ENCODE measurements at regions not wholly inside any gene's neighbourhood (a gene's known extent, or its start where the extent isn't known, plus 50 kb on each side); places are given as distances from the start of the nearest gene placed in this dataset.
"Not testable (repeated sequence)": the region's sequence is repeated elsewhere in the genome, so short reads cannot be mapped to it uniquely, and the experiment has no call there.

DNA sequence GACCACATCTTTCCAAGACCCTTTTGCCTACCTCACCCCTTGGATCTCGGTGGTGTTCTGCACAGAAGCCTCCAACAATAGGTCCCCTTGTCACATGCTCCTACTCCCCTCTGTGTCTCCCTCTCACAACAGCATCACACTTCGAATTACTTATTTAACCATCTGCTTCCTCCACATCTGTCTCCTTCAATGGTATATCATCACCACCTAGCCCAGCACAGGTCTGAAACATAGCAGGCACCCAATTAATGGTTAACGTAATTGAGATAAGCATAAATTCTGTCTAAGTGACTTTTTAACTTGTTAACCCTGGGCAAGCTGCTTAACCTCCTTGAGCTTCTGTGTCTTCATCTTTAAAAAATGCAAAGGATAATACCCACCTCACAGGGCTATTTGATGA, 100.3 kb upstream of the BARHL2 start:
- H3K27me3 Mint-ChIP-seq (ENCODE audit: low read depth in 3 of 3): peaks cover 0 to 22% (median 6%) of the 10 kb centered on the region in 3 donors
- no peak for DNase-seq
- no peak overlapping the region for H3K4me3 Mint-ChIP-seq
- H3K27ac Mint-ChIP-seq: no peak overlapping the region
- H3K4me1 Mint-ChIP-seq: no peaks in the 10 kb centered on the region
- H3K9me3 Mint-ChIP-seq: peaks cover 0 to 2% (median 0%) of the 10 kb centered on the region in 6 donors
- no peaks in the 10 kb centered on the region for H3K36me3 Mint-ChIP-seq

- H3K27ac Mint-ChIP-seq, H3K36me3 Mint-ChIP-seq, DNase-seq, H3K4me1 Mint-ChIP-seq, H3K9me3 Mint-ChIP-seq, H3K4me3 Mint-ChIP-seq: not testable (repeated sequence)
- peaks cover 5 to 32% (median 9%) of the 10 kb centered on the region in 3 donors for H3K27me3 Mint-ChIP-seq (ENCODE audit: low read depth in 3 of 3)
Measured at GRCh38 chr1:90812237-90812636, 95.1 kb upstream of the BARHL2 start.

- DNase-seq, H3K9me3 Mint-ChIP-seq: not testable (repeated sequence)
- peaks cover 7 to 33% (median 9%) of the 10 kb centered on the region in 3 donors for H3K27me3 Mint-ChIP-seq (ENCODE audit: low read depth in 3 of 3)
Measured at GRCh38 chr1:90811444-90811950, 94.4 kb upstream of the BARHL2 start.

DNA sequence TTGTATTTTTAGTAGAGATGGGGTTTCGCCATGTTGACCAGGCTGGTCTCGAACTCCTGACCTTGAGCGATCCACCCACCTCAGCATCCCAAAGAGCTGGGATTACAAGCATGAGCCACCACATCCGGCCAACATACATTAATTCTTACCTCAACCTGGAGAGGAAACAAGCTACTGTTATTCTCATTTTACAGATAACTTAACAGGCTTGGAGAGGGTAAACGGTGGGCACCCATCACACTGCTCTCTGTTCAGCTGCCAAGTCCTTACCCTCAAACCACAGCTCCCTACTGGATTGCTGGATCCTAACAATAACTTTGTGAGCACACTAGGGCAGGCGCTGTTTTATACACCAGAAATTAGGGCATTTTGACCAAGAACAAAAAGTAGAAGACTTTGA, 93.6 kb upstream of the BARHL2 start:
- Mint-ChIP-seq H3K27me3 (ENCODE audit: low read depth in 3 of 3) (peaks cover 9 to 33% (median 12%) of the 10 kb centered on the region in 3 donors), H3K4me1 (no peaks in the 10 kb centered on the region), H3K36me3 (peaks cover 0 to 4% (median 0%) of the 10 kb centered on the region in 3 donors), H3K27ac (no peak overlapping the region), H3K4me3 (no peak overlapping the region), H3K9me3 (peaks cover 0 to 1% (median 0%) of the 10 kb centered on the region in 6 donors)
- DNase-seq: no peak

More at GRCh38 chr1:90811444-90811950, 94.4 kb upstream of the BARHL2 start:
- not testable (repeated sequence) for H3K36me3 Mint-ChIP-seq, H3K4me3 Mint-ChIP-seq, H3K4me1 Mint-ChIP-seq, H3K27ac Mint-ChIP-seq

GRCh38 chr1:90809996-90810395, 92.9 kb upstream of the BARHL2 start:
- Mint-ChIP-seq H3K36me3 (peaks cover 0 to 4% (median 0%) of the 10 kb centered on the region in 3 donors), H3K9me3 (peaks cover 0 to 1% (median 0%) of the 10 kb centered on the region in 6 donors), H3K4me1 (no peaks in the 10 kb centered on the region), H3K27me3 (ENCODE audit: low read depth in 3 of 3) (peaks cover 12 to 32% (median 14%) of the 10 kb centered on the region in 3 donors), H3K27ac (no peak overlapping the region), H3K4me3 (no peak overlapping the region)
- no peak for DNase-seq

DNA sequence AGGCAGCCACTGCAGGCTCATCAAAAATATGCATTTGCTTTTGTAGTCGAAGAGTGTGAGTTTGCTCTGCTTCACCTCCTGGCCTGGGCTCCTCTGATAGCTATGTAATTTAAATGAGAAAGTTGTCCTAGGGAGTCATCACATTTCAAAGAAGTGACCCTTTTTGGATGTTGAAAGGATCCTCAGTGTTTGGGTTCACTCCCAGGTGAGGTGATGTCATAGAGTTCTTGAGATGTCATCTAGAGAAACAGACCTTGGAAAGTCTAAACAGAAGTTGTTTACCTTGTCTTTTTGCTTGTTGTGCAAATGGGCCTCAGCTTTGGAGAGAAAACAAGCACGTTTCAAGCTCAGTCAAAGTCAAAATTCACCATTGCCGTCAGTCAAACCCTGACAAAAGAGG, 92.0 kb upstream of the BARHL2 start:
- no peak for DNase-seq

DNA sequence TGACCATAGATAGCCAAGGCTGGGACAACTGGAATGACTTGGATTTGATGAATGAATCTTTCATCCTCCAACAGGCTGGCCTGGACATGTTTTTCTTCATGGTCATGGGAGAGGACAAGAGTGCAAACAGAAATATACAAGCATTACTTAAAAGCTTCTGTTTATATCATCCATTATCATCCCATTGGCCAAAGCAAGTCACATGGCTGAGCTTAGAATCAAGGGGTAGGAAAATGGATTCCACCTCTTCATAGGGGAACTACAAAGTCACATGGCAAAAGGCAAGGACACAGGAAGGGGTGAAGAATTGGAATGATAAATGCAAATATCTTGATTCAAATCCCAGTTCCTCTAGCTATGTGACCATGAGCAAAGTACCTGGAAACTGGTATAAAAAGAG, 90.2 kb upstream of the BARHL2 start:
- H3K9me3 Mint-ChIP-seq: peaks cover 0 to 1% (median 0%) of the 10 kb centered on the region in 6 donors
- H3K4me3 Mint-ChIP-seq: no peak overlapping the region
- H3K36me3 Mint-ChIP-seq: peaks cover 0 to 4% (median 0%) of the 10 kb centered on the region in 3 donors
- no peaks in the 10 kb centered on the region for H3K4me1 Mint-ChIP-seq
- peaks cover 17 to 26% (median 19%) of the 10 kb centered on the region in 3 donors for H3K27me3 Mint-ChIP-seq (ENCODE audit: low read depth in 3 of 3)
- DNase-seq: no peak
- H3K27ac Mint-ChIP-seq: no peak overlapping the region

More for the DNA sequence above, 92.0 kb upstream of the BARHL2 start:
- H3K4me1 Mint-ChIP-seq: no peaks in the 10 kb centered on the region
- no peak overlapping the region for H3K4me3 Mint-ChIP-seq
- peaks cover 0 to 4% (median 0%) of the 10 kb centered on the region in 3 donors for H3K36me3 Mint-ChIP-seq
- H3K27me3 Mint-ChIP-seq (ENCODE audit: low read depth in 3 of 3): peaks cover 12 to 26% (median 14%) of the 10 kb centered on the region in 3 donors
- no peak overlapping the region for H3K27ac Mint-ChIP-seq
- H3K9me3 Mint-ChIP-seq: peaks cover 0 to 1% (median 0%) of the 10 kb centered on the region in 6 donors

- Mint-ChIP-seq H3K9me3 (no peaks in the 10 kb centered on the region), H3K4me3 (no peak overlapping the region), H3K36me3 (peaks cover 0 to under 1% (median 0%) of the 10 kb centered on the region in 3 donors), H3K27me3 (ENCODE audit: low read depth in 3 of 3) (peaks cover 12 to 19% (median 17%) of the 10 kb centered on the region in 3 donors), H3K27ac (no peak overlapping the region), H3K4me1 (no peaks in the 10 kb centered on the region)
- no peak for DNase-seq
Measured at GRCh38 chr1:90802622-90803021, 85.5 kb upstream of the BARHL2 start.

DNA sequence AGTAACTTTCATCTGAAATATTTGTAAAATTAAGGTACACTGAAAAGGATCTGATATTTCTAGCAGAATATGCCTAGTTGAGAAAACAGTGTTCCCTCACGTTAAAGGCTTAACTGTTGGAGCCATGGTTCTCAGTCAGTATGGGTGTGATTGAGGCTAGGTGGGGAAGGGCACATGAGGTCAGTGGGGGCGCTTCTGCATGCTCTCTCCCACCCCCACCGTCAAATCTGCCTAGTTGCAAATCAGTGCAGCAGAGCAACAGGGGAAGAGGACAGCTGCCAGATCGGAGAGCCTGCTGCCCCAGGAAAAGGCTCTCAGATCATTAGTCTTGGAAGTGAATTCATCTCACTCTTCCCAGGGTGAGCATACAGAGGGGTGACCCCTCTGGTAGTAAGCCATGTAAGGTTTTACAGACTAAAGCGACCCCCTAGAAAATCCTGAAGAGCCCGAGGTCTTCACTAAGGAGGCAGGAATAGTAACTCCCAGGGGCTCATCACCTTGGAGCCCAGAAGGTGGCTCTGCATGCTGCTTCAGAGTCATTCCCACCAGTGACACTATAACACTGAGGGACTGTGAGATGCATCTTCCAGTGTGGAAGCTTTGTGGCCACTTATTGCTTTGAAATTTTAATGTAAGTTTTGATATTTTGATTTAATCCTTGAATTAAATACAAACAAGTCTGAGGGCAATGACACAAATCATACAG, 83.1 kb upstream of the BARHL2 start:
- Mint-ChIP-seq H3K27ac (no peak overlapping the region), H3K4me1 (no peaks in the 10 kb centered on the region), H3K36me3 (no peaks in the 10 kb centered on the region), H3K9me3 (no peaks in the 10 kb centered on the region), H3K27me3 (ENCODE audit: low read depth in 3 of 3) (peaks cover 8 to 14% (median 13%) of the 10 kb centered on the region in 3 donors), H3K4me3 (no peak overlapping the region)
- no peak for DNase-seq

- Mint-ChIP-seq H3K27me3 (ENCODE audit: low read depth in 3 of 3) (peaks cover 10 to 18% (median 12%) of the 10 kb centered on the region in 3 donors), H3K36me3 (no peaks in the 10 kb centered on the region), H3K9me3 (no peaks in the 10 kb centered on the region), H3K27ac (no peak overlapping the region), H3K4me3 (no peak overlapping the region), H3K4me1 (no peaks in the 10 kb centered on the region)
- no peak for DNase-seq
Measured at GRCh38 chr1:90799326-90799725, 82.2 kb upstream of the BARHL2 start.

- Mint-ChIP-seq H3K4me1 (no peaks in the 10 kb centered on the region), H3K4me3 (no peak overlapping the region), H3K27ac (no peak overlapping the region), H3K27me3 (ENCODE audit: low read depth in 3 of 3) (peaks cover 11 to 20% (median 14%) of the 10 kb centered on the region in 3 donors), H3K36me3 (no peaks in the 10 kb centered on the region), H3K9me3 (no peaks in the 10 kb centered on the region)
- DNase-seq: no peak
Measured at GRCh38 chr1:90798883-90799282, 81.8 kb upstream of the BARHL2 start.

GRCh38 chr1:90798344-90798743, 81.2 kb upstream of the BARHL2 start:
- Mint-ChIP-seq H3K36me3 (no peaks in the 10 kb centered on the region), H3K27ac (no peak overlapping the region), H3K4me1 (no peaks in the 10 kb centered on the region), H3K4me3 (no peak overlapping the region), H3K9me3 (no peaks in the 10 kb centered on the region), H3K27me3 (ENCODE audit: low read depth in 3 of 3) (peaks cover 8 to 20% (median 15%) of the 10 kb centered on the region in 3 donors)
- DNase-seq: no peak

- Mint-ChIP-seq H3K9me3 (no peaks in the 10 kb centered on the region), H3K4me1 (no peaks in the 10 kb centered on the region), H3K36me3 (no peaks in the 10 kb centered on the region), H3K4me3 (no peak overlapping the region), H3K27me3 (ENCODE audit: low read depth in 3 of 3) (peaks cover 4 to 23% (median 13%) of the 10 kb centered on the region in 3 donors), H3K27ac (no peak overlapping the region)
- no peak for DNase-seq
Measured at GRCh38 chr1:90795431-90795830, 78.3 kb upstream of the BARHL2 start.

DNA sequence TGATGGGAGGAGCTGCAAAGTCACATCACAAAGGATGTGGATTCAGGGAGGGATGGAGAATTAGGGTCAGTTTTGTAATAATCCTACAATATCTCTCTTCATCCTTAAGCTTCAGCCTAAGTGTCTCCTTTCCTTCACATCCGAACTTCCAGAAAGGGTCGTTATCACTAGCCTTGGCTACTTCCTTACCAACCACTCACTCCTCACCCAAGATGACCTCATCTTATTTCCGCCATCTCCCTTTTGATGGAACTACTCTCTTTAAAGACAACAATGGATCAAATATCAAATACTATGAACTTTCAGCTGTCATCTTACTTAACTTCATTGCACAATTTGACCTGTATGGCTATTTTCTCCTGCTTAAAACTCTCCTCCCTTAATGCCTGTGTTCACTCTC, 69.6 kb upstream of the BARHL2 start:
- H3K27ac Mint-ChIP-seq: no peak overlapping the region
- H3K4me3 Mint-ChIP-seq: no peak overlapping the region
- DNase-seq: no peak
- H3K9me3 Mint-ChIP-seq: no peaks in the 10 kb centered on the region
- H3K4me1 Mint-ChIP-seq: no peaks in the 10 kb centered on the region
- H3K27me3 Mint-ChIP-seq (ENCODE audit: low read depth in 3 of 3): peaks cover 2 to 13% (median 12%) of the 10 kb centered on the region in 3 donors
- no peaks in the 10 kb centered on the region for H3K36me3 Mint-ChIP-seq
